Epithelial cell of proximal tubule (primary cell): ENCODE measurements at regions not wholly inside any gene's neighbourhood (a gene's known extent, or its start where the extent isn't known, plus 50 kb on each side); places are given as distances from the start of the nearest gene placed in this dataset.

Experiments
- DNase-seq: peaks from one replicate; pipeline ENCODE4 v3.0.0-alpha.2; 2011; ENCODE audit warnings: low read depth
- H3K4me3 ChIP-seq: 2 replicates; pipeline ENCODE4 v1.5.1; 2011; ENCODE audit warnings: low read depth, mild to moderate bottlenecking, low read length
- CTCF ChIP-seq: conservative IDR thresholded peaks from 2 replicates; pipeline ENCODE4 v1.5.1; 2012; ENCODE audit warnings: low read depth, mild to moderate bottlenecking, low read length

GRCh38 chr17:54028986-54029580, 206.4 kb downstream of the KIF2B start:
- no peak for TF ChIP-seq CTCF
- DNase-seq: no peak
- no peak overlapping the region for H3K4me3 ChIP-seq

- no peak for DNase-seq
- no peak overlapping the region for H3K4me3 ChIP-seq
- no peak for TF ChIP-seq CTCF
Measured at GRCh38 chr17:54029986-54030385, 207.3 kb downstream of the KIF2B start.

- DNase-seq: no peak
- TF ChIP-seq CTCF: no peak
- H3K4me3 ChIP-seq: no peak overlapping the region
Measured at GRCh38 chr17:54046570-54046969, 223.8 kb downstream of the KIF2B start.

- no peak for TF ChIP-seq CTCF
- DNase-seq: no peak
- no peak overlapping the region for H3K4me3 ChIP-seq
Measured at GRCh38 chr17:54063639-54064038, 240.9 kb downstream of the KIF2B start.

- DNase-seq: no peak
- no peak for TF ChIP-seq CTCF
- no peak overlapping the region for H3K4me3 ChIP-seq
Measured at GRCh38 chr17:54085020-54085419, 262.3 kb downstream of the KIF2B start.

- H3K4me3 ChIP-seq: no peak overlapping the region
- no peak for DNase-seq
- no peak for TF ChIP-seq CTCF
Measured at GRCh38 chr17:54085934-54086333, 263.2 kb downstream of the KIF2B start.

GRCh38 chr17:54096216-54096615, 273.5 kb downstream of the KIF2B start:
- DNase-seq: no peak
- H3K4me3 ChIP-seq: no peak overlapping the region
- TF ChIP-seq CTCF: no peak
